ENCODE measurements at regions not wholly inside any gene's neighbourhood (a gene's known extent, or its start where the extent isn't known, plus 50 kb on each side); places are given as distances from the start of the nearest gene placed in this dataset.
"Not testable (repeated sequence)": the region's sequence is repeated elsewhere in the genome, so short reads cannot be mapped to it uniquely, and the experiment has no call there.

DNA sequence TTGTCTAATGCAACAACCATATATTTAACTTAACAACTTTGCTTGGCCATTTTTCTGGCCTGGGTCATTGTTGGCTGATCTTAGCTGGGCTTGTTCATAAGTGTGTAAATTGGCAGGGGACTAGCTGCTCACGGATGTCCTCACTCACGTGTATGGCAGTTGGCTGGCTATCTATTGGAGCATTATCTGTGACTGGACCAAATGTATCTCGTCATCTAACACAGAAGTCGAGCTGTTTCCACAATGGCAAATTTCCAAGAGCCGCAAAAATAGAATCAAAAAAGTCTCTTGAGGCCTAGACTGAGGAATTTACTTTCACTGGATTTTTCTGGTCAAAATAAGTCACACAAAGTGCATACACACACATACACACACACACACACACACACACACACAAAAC lies 893.3 kb downstream of the FAM181B start:
- ChIA-PET POLR2A (no interaction called here), CTCF (no interaction called here)

DNA sequence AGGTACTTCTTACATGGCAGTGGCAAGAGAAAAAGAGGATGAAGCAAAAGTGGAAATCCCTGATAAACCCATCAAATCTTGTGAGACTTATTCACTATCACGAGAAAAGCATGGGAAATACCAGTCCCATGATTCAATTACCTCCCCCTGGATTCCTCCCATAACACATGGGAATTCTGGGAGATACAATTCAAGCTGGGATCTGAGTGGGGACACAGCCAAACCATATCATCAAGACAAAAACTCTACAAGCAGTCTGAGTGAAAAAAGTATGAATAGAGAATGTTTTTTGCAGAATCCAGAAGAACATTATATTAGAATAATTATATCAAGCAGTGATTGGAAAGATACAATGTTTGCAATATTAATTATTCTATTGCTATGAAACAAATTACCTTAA lies 893.7 kb downstream of the FAM181B start:
- POLR2A ChIA-PET = no interaction called here
- CTCF ChIA-PET = no interaction called here

- ChIA-PET POLR2A (no interaction called here), CTCF (no interaction called here)
Observed at GRCh38 chr11:81839016-81839415, 894.6 kb downstream of the FAM181B start.

DNA sequence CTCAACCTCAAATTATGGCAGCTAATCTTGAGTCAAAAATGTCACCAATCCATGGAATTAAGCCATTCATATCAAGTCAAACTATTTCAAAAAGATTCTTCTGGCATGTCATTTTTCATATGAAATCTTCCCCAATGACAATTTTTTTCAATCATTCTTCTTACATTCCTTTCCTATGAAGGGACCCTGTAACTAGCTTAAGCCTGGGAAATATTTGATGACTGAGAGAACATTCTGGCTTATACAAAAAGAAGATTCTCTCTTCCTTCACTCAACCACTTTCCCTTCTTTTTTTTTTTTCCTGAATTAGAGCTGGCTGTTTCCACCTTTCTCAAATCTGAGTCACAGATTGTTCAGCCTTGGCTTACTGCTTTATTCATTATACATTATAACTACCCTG lies 903.7 kb downstream of the FAM181B start:
- CTCF ChIA-PET = no interaction called here
- POLR2A ChIA-PET = no interaction called here

GRCh38 chr11:81825346-81825745 lies 908.3 kb downstream of the FAM181B start:
- ChIA-PET CTCF (no interaction called here), POLR2A (no interaction called here)

DNA sequence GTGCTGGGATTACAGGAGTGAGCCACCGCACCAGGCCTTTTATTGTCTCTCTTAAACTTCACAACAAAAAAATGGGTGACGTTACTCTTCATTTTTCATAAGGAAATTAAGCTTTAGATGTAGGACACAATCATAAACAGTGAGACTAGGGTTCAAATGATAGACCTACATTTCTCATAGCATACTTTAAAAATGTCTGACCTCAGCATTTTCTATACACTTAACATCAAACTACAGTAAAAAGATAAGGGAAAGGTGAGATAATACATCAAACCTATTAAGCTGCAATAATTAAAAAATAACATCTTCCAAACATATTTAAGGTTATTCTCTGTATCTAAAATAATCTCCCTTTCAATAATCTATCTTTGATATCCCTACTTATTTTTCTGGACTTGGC lies 914.2 kb downstream of the FAM181B start:
- CTCF ChIA-PET = no interaction called here
- POLR2A ChIA-PET = no interaction called here

DNA sequence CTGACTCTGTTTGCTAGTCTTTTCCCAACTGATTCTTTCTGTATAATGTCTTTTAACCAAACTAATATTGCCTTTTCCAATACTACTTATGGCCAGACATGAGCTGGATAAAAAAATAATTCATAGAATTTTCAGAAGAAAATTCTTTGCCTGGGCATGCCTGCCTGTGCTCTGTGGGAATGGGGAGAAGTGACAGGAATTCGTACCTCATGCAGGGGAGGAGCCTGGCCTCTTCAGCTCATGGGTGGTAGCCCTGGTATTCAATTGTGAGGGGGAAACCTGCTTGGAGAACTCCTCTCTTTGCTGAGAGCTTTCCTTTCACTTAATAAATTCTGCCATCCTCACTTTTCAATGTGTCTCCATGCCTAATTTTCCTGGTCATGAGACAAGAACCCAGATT lies 928.8 kb downstream of the FAM181B start:
- POLR2A ChIA-PET = no interaction called here
- CTCF ChIA-PET = no interaction called here

DNA sequence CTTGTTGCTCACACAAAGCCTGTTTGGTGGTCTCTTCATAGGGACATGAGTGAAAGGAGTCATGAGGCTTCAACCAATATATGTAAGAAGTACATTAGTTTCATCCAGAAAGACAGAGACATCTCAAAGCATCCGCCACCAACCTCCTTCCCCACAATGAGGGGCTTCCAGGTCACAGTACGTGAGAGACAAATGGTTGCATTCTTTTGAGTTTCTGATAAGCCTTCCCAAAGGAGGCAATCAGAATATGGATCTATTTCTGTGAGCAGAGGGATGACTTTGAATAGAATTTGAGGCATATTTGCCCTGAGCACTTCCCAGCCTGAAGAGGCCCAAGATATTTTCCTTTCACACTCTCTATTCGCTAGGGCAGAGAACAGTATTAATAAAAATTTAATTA lies 931.1 kb downstream of the FAM181B start:
- ChIA-PET CTCF (no interaction called here), POLR2A (no interaction called here)

- ChIA-PET POLR2A (no interaction called here), CTCF (no interaction called here)
Observed at GRCh38 chr11:81792416-81792815, 941.2 kb downstream of the FAM181B start.

GRCh38 chr11:81787584-81788049 lies 946.0 kb downstream of the FAM181B start:
- ChIA-PET POLR2A (no interaction called here), CTCF (no interaction called here)

DNA sequence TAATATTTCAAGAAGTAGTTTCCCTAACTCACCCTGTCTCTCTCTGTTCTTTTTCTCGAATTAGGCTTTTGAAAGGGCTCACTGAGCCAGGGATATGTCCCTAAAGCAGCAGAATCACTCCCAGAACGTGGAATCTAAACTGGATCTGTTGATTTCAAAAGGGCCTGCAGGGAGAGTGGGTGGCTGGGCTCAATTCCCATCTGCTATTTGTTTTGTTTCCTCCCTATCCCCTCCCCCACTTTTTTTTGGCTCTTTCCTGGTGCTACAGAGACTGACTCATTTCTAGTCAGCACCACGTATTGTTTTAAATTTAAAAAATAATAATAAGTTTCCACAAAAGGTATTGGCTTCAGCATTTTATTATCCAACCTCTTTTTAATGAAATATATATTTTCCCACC lies 961.5 kb downstream of the FAM181B start:
- CTCF ChIA-PET = no interaction called here
- POLR2A ChIA-PET = no interaction called here

DNA sequence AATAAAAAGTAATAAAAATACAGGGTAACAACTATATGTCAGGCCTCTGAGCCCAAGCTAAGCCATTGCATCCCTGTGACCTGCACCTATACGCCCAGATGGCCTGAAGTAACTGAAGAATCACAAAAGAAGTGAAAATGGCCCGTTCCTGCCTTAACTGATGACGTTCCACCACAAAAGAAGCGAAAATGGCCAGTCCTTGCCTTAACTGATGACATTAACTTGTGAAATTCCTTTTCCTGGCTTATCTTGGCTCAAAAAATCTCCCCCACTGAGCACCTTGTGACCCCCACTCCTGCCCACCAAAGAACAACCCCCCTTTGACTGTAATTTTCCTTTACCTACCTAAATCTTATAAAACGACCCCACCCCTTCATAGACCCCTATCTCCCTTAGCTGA lies 963.8 kb downstream of the FAM181B start:
- CTCF ChIA-PET, POLR2A ChIA-PET: not testable (repeated sequence)

GRCh38 chr11:81756864-81757595 lies 976.6 kb downstream of the FAM181B start:
- ChIA-PET POLR2A (no interaction called here), CTCF (no interaction called here)

DNA sequence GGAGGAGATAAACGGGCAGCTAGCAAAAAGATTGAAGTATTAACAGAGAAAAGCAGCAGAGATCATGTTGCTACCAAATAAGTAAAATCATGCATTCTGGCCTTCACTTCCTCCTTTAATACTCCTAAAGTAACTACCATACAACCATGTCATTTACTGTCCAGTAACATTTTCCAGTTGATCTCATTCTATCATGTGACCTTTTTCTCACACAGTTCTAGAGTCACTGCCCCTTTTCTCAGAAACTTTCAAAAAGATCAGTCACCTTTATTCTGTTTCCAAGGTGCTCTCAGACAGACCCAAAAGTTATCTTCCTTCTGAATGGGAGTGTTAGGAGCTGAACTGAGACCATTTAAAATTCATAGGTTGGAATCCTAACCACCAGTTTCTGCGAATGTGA lies 984.4 kb downstream of the FAM181B start:
- CTCF ChIA-PET = interaction anchor here (0.7 kb wide), 1 partner anchor 34 kb away, joined by 3 read pairs; no protein-coding TSS in a partner anchor
- POLR2A ChIA-PET = no interaction called here

DNA sequence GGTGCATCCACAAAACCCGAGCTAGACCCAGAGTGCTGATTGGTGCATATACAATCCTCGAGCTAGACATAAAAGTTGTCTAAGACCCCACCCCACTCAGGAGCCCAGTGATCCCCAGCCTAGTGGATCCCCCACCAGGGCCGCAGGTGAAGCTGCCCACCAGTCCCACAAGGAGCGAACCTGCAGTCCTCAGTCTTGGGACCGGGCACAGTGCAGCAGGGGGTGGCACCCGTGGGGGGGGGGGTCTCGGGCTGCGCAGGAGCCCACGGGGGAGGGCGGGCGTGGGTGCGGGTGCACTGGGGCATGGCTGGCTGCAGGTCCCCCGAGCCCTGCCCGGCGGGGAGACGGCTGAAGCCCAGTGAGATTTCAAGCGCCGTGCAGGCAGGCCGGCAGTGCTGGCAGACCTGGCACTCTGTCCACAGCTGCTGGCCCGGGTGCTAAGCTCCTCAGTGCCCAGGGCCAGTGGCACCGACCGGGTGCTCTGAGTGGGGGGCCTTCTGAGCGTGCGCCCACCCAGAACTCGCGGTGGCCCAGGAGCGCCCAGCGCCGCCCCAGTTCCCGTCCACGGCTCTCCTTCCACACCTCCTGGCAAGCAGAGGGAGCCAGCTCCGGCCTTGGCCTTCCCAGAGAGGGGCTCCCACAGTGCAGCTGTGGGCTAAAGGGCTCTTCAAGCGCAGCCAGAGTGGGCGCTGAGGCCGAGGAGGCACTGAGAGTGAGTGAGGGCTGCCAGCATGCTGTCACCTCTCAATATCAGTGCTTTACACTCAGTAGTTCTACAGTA lies 989.1 kb downstream of the FAM181B start:
- POLR2A ChIA-PET = no interaction called here
- CTCF ChIA-PET = no interaction called here

DNA sequence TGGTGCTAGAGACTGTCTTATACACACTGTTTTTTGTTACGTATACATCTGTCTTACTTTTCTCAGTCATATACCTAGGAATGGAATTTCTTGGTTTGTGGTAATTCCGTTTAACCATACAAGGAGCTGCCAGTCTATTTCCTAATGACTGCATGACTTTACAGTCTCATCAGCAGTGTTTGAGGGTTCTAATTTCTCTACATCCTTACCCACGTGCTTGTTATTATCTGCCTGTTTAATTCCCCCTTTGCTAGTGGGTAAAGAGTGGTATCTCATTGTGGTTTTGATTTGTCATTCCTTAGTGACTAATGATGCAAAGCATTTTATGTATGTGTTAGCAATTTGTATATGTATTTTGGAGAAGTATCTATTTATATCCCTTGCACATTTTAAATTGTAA lies 1008.0 kb downstream of the FAM181B start:
- ChIA-PET POLR2A (no interaction called here), CTCF (no interaction called here)

DNA sequence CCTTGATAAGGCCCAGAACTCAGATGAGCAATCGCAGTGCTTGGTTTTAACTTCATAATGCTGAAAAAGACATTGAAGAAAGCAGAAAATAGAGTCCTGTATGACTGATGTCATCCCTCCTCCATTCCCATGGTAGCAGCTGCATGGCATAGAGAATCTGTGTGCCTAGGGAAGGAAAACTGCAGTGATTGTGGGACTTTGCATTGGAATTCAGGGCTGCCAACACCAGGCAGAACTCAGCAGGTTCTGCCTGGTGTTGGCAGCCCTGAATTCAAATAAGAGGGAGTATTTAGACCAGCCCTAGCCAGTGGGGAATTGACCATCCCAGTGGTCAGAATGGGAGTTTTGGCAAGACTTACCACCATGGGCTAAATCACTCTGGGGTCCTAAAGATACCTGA lies 1016.0 kb downstream of the FAM181B start:
- CTCF ChIA-PET = no interaction called here
- POLR2A ChIA-PET = no interaction called here

- CTCF ChIA-PET = no interaction called here
- POLR2A ChIA-PET = no interaction called here
Observed at GRCh38 chr11:81707881-81708280, 1025.8 kb downstream of the FAM181B start.

- ChIA-PET POLR2A (no interaction called here), CTCF (no interaction called here)
Observed at GRCh38 chr11:81705283-81705682, 1028.4 kb downstream of the FAM181B start.

- ChIA-PET POLR2A (no interaction called here), CTCF (no interaction called here)
Observed at GRCh38 chr11:81700076-81700475, 1033.6 kb downstream of the FAM181B start.

DNA sequence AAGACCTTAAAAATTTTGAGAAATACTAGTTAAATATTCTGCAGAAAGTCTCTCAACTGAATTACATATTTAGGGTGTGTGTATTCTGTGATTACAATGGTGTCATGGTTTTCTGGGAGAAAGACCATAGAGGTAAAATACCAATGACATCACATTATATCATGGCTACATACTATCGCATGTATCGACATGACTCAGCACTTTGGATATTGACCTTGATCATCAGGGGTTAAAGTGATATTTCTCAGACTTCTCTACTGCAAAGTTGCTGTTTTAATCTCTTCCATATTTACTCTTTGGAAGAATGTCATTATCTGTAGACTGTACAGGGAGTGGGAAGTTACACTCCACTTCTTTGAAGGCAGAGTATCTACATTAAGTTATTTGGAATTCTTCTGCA lies 1046.6 kb downstream of the FAM181B start:
- CTCF ChIA-PET = no interaction called here
- POLR2A ChIA-PET = no interaction called here

- CTCF ChIA-PET = no interaction called here
- POLR2A ChIA-PET = no interaction called here
Observed at GRCh38 chr11:81674211-81674610, 1059.5 kb downstream of the FAM181B start.
